GM10266 (cell line): ENCODE measurements at regions not wholly inside any gene's neighbourhood (a gene's known extent, or its start where the extent isn't known, plus 50 kb on each side); places are given as distances from the start of the nearest gene placed in this dataset.
A peak's percentile ranks its signal among the peaks of the same experiment; 100 is the strongest.

Source experiments
- DNase-seq: peaks from one replicate; pipeline ENCODE4 v3.0.0; 2012; ENCODE audit errors: extremely low spot score
- TF ChIP-seq, protein P1 (sequence below): IDR thresholded peaks from 2 replicates; pipeline ENCODE4 v1.5.1; 2012; ENCODE audit warnings: mild to moderate bottlenecking, low read depth; ENCODE audit not compliant: control insufficient read depth, insufficient read depth; ENCODE audit errors: missing control alignments

DNA sequence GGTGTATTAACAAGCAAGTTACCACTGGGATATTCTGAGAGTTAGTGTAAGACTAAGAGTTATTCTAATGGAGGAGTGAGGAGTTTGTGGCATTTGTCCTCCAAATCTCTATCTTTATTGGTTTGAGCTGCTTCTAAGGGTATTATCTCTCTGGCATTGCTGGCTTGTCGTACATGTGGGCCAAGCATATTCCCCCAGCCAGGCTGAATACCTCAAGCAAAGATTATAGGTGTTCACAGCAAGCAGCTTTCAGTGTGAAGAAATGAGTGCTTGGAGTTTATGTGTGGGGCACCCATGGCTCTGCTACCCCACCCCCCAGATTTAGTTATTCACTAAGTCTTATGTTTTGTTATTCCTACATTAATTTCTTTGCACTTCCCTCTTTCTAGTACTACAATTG, 193.6 kb upstream of the FANCL start:
- DNase-seq: no peak
- TF ChIP-seq, protein P1, sequence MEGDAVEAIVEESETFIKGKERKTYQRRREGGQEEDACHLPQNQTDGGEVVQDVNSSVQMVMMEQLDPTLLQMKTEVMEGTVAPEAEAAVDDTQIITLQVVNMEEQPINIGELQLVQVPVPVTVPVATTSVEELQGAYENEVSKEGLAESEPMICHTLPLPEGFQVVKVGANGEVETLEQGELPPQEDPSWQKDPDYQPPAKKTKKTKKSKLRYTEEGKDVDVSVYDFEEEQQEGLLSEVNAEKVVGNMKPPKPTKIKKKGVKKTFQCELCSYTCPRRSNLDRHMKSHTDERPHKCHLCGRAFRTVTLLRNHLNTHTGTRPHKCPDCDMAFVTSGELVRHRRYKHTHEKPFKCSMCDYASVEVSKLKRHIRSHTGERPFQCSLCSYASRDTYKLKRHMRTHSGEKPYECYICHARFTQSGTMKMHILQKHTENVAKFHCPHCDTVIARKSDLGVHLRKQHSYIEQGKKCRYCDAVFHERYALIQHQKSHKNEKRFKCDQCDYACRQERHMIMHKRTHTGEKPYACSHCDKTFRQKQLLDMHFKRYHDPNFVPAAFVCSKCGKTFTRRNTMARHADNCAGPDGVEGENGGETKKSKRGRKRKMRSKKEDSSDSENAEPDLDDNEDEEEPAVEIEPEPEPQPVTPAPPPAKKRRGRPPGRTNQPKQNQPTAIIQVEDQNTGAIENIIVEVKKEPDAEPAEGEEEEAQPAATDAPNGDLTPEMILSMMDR: no peak

DNA sequence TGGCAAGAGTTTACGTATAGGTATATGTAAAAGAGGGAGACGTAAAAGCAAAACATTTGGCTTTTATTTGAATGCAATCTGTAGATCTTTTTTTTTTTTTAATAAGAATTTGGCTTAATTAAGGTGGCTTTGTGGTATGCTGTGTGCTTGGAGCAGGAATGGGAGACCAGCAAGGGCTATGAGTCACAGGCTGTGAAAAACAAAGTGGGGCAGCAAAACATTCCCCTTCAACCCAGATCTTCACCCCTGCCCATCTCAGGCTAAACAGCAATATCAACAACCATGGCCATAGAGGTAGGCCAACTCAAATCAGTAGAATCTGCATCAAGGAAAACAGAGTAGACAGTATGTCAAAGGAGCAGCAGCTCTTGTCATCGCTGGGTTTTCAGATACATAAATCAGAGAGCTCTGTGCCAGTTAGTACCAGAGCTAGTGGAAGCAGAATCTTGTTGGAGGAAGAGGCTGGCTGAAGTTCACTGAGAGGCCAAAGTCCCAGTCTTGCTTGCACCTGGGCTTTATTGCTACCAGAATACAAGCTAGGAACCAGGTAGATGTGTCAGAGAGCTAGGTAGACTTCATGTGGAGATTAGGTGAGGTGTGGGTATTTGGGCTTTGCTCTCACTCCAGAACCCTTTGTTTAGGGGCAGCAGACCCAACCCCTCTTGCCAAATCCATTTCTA, 191.5 kb upstream of the FANCL start:
- DNase-seq: no peak
- TF ChIP-seq, protein P1: no peak

DNA sequence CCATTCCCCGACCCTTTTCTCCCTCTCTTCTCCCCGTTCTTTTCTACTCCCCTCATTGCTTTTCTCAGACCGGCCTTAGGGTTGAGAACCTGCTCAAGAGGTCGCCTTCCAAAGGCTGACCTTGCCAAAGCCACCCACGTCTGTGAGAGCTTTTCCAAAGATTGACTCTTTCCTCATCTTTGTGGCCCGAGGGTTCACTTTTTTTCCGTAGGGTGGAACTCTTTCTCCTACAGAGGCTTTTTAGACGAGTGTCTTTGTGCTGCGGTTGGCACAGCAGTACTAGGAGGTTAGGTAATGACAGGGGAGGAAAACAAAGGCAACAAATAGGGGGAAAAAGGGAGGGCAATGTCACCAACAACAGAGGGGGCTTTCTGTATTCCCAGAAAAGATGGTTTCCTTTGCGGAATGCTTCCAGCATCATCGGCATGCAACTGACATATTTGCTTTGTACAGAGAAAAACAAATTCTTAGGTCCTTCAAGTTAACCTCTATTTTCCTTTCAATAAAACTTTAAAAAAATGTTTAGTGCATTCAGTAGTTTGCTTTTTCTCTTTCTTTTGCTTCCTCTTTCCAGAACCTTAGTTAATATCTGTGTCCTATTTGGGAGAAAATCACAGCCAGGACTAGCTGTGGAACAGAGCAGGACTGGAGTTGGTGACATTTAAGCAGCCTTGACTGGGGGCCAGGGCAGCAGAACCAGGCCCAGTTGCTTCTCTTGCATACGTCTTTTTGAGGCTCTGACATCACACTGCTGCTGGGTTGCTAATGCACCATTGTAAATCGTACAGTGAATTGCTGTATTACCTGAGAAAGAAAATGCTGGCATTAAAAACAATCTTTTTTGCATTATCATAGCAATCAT, 188.1 kb upstream of the FANCL start:
- TF ChIP-seq, protein P1: no peak
- DNase-seq: no peak

DNA sequence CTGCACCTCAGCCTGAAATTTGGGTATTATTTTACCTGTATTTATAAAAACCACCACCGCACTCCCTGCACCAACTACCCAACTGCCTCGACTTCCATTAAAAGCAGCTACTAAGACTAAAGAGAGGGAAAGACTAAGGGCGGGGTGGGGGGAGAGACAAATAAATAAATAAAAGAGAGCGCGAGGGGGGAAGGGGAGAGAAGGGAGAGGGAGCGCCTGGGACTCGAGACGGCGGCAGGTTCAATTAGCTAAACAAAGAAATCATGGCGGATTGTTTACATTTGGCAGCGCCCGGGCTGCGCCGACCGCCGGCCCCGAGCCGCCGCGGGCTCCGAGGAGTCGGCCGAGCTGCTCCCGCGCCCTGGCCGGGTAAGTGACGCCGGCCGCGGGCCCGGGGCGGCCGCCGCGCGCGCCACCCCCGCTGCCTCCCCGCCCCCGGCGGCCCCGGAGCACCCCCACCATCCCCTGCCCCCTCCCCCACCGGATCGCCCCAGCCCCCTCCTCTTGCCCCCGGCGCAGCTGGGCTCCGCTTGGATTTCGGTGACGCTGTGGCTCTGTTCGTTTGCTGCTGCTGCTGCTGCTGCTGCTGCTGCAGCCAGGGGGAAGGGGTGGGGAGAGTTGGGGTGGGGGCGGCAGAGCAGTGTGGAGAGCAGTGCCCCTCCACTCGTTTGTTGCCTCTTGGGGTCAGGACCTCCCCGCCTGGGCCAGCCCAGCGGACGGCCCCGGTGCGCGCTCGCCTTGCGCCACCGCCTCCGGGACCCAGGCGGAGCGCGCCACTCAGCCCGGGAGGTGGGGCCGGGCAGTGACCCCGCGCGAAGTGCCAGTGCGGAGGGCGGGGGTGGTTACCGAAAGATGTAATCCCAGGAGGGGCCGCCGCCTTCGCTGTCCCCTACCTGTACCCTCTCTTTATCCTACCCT, 187.2 kb upstream of the FANCL start:
- DNase-seq: peak; percentile 42
- TF ChIP-seq, protein P1: no peak

DNA sequence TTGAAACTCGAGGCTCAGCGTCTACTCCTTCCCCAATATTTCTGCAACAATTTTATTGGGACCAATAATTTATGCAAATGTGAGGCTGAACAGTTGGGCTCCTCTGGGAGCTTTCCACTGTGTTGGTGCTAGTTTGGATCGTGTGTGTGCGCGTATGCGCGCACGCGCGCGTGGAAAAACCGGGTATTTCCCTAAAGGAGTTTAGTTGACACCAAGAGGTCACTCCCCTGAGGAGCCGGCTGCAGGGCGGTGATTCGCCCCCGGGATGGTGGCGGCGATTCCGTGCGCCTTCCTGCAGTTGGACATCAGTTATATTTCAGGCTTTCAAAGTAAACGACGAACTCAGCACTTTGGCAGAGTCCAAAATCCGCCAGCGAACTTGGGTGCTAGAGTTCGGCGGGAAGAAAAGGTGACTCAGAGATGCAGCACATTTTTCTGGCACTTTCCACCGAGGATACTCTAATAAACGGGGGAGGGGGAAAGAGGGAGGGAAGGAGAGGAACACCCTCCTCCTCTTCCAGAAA, 186.5 kb upstream of the FANCL start:
- peak; percentile 27 for DNase-seq
- TF ChIP-seq, protein P1: no peak

DNA sequence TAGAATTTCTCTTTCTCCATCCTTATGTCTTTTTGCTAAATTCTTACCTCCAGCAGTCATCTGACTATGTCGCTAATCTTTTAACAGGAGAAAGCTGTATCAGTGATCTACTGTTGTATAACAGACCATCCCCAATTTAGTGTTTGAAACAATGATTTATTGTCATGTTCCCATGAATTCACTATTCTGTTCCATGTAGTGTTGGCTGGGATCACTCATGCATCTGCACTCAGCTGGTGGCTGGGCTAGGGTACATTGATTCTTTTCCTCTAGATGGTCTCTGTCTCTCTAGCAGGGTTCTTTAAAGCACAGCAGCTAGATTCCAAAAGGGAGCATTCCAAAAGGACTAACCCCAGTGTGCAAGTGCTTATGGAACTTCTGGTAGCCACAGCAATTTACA, 184.2 kb upstream of the FANCL start:
- TF ChIP-seq, protein P1: no peak
- no peak for DNase-seq
